GM23248 (cell line): ENCODE measurements at regions not wholly inside any gene's neighbourhood (a gene's known extent, or its start where the extent isn't known, plus 50 kb on each side); places are given as distances from the start of the nearest gene placed in this dataset.

Experiments used
- EZH2 ChIP-seq: fragments of 200-600 bp; sonication (generic); IDR thresholded peaks from 2 replicates; pipeline ENCODE4 v1.6.1; 2018; ENCODE audit warnings: antibody characterized with exemption, mild to moderate bottlenecking; ENCODE audit not compliant: insufficient read depth, poor library complexity, severe bottlenecking
- EZH2phosphoT487 ChIP-seq: fragments of 200-600 bp; sonication (generic); IDR thresholded peaks from 2 replicates; pipeline ENCODE4 v1.6.1; 2018; ENCODE audit warnings: antibody characterized with exemption, moderate library complexity, mild to moderate bottlenecking, low read depth; ENCODE audit not compliant: insufficient read depth

GRCh38 chr6:144878577-144878976 lies 593.4 kb downstream of the UTRN start:
- TF ChIP-seq EZH2 = no peak
- TF ChIP-seq EZH2phosphoT487 = no peak
